Fibroblast of lung (primary cell): ENCODE measurements at regions not wholly inside any gene's neighbourhood (a gene's known extent, or its start where the extent isn't known, plus 50 kb on each side); places are given as distances from the start of the nearest gene placed in this dataset.

Source experiments
- CTCF ChIP-seq, 2 donors: IDR thresholded peaks in 1 of 2; conservative IDR thresholded peaks in 1 of 2; 1 replicate in 1 of 2; 2 replicates in 1 of 2; pipeline ENCODE4 v1.5.1; 2011 to 2012; ENCODE audit warnings: low read length in 2 of 2, control low read depth in 1 of 2, inconsistent platforms in 1 of 2, low read depth in 1 of 2, mild to moderate bottlenecking in 1 of 2
- EZH2 ChIP-seq: IDR thresholded peaks from 2 replicates; pipeline ENCODE4 v1.5.1; 2012; ENCODE audit warnings: low read length, control low read depth, mild to moderate bottlenecking; ENCODE audit errors: missing control alignments

GRCh38 chr6:121857551-121857950, 422.1 kb downstream of the GJA1 start:
- TF ChIP-seq CTCF (conservative IDR thresholded peaks at IDR 0.05 in 1 of 2, IDR thresholded peaks at IDR 0.05 in 1 of 2; ENCODE audit: low read depth in 1 of 2, low read length in 2 of 2) (no peak), EZH2 (no peak)
